ENCODE measurements at regions not wholly inside any gene's neighbourhood (a gene's known extent, or its start where the extent isn't known, plus 50 kb on each side); places are given as distances from the start of the nearest gene placed in this dataset.

DNA sequence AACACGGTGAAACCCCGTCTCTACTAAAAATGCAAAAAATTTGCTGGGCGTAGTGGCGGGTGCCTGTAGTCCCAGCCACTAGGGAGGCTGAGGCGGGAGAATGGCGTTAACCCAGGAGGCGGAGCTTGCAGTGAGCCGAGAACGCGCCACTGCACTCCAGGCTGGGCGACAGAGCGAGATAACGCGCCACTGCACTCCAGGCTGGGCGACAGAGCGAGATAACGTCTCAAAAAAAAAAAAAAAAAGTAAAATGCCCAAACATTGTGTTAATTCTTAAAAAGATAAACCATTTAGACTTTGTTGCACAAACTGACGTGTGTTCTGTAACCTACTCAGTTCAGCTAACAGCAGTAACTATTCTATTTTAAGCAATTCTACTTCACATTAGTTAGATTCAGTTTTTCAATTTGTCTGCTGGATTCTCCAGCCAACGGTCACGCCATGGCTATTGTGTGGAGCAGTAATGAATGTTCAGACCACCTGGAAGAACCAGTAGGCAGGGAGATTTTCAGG is 119.3 kb upstream of the MAN2A1 start:
- DNase-seq (no peak), ATAC-seq (no peak)
- intact Hi-C loops (cut with DNase I): no loop called here
- WGBS (ENCODE audit: insufficient coverage, low coverage, low lambda C conversion rate, missing lambda C conversion rate): 92% methylated on average over 2 of the region's 20 CpGs
- Histone ChIP-seq H3K27ac (no peak overlapping the region), H3K36me3 (no peaks in the 10 kb centered on the region), H3K4me1 (peaks cover 0 to 3% (median 0%) of the 10 kb centered on the region in 4 donors), H3K9me3 (no peaks in the 10 kb centered on the region), H3K4me3 (no peak overlapping the region), H3K27me3 (no peaks in the 10 kb centered on the region)
- no peak for TF ChIP-seq POLR2A (IDR thresholded peaks at IDR 0.05)
- TF ChIP-seq, protein P1, sequence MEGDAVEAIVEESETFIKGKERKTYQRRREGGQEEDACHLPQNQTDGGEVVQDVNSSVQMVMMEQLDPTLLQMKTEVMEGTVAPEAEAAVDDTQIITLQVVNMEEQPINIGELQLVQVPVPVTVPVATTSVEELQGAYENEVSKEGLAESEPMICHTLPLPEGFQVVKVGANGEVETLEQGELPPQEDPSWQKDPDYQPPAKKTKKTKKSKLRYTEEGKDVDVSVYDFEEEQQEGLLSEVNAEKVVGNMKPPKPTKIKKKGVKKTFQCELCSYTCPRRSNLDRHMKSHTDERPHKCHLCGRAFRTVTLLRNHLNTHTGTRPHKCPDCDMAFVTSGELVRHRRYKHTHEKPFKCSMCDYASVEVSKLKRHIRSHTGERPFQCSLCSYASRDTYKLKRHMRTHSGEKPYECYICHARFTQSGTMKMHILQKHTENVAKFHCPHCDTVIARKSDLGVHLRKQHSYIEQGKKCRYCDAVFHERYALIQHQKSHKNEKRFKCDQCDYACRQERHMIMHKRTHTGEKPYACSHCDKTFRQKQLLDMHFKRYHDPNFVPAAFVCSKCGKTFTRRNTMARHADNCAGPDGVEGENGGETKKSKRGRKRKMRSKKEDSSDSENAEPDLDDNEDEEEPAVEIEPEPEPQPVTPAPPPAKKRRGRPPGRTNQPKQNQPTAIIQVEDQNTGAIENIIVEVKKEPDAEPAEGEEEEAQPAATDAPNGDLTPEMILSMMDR (IDR thresholded peaks at IDR 0.05): no peak

DNA sequence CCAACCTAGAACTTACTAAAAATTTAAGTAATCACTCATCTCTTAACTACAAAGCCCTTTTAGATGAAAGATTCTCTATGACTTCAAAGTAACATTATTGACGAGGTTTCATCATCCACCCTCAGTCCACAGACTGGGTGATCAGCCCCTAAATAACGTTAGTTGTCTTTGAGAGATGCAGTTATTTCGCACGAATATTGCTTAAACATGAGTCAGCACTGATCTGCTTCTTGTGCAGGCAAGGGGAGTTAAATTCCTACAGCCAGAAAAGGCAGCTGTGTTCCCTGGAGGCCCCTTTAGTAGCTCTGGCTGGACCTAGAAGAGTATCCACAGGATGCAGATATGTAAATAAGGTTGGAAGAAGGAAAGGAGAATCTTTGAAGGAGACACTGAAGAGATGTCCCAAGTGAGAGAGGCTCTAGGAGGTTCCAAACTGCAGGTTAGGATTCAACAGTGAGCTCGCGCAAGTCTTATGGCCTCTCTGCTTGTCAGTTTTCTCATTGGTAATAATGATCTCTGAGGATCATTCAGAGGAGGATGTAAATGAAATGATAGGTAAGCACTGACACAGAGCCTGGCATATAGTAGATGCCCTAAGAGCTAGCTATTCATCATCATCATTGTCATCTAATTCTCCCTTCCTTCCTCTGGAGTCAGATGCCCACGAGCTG is 122.2 kb upstream of the MAN2A1 start:
- H3K4me1 ChIP-seq: peaks cover 0 to 3% (median 0%) of the 10 kb centered on the region in 4 donors
- TF ChIP-seq POLR2A (IDR thresholded peaks at IDR 0.05): no peak
- TF ChIP-seq, protein P1 (IDR thresholded peaks at IDR 0.05): no peak
- intact Hi-C loops (cut with DNase I): no loop called here
- H3K27me3 ChIP-seq: no peaks in the 10 kb centered on the region
- ATAC-seq (no peak), DNase-seq (no peak)
- no peaks in the 10 kb centered on the region for H3K36me3 ChIP-seq
- H3K27ac ChIP-seq: no peak overlapping the region
- WGBS (ENCODE audit: insufficient coverage, low coverage, low lambda C conversion rate, missing lambda C conversion rate): 61% methylated on average over 7 of the region's 7 CpGs
- H3K9me3 ChIP-seq: no peaks in the 10 kb centered on the region
- H3K4me3 ChIP-seq: no peak overlapping the region

DNA sequence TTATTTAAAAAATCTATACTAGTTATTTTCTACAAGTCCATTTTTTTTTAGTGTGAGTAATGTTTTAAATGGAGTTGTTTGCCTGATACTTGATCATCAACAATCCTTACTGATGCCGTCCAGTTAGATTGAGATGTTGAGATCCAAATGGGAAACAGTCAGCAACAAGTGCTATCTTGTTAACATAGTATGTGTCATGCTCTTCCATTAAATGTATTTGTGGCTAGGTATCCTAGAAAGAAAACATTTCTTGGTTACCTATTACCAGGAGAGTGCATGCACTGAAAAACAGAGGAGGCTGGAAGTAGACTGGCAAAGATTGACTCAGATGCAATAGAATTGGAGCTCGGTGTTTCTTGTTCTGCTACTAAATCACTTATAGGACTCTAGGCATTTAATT is 123.4 kb upstream of the MAN2A1 start:
- no peaks in the 10 kb centered on the region for H3K36me3 ChIP-seq
- DNase-seq: no peak
- H3K4me3 ChIP-seq: no peak overlapping the region
- no peak overlapping the region for H3K27ac ChIP-seq
- WGBS (ENCODE audit: insufficient coverage, low coverage, low lambda C conversion rate, missing lambda C conversion rate): 71% methylated on average over 2 of the region's 2 CpGs
- peaks cover 0 to 3% (median 0%) of the 10 kb centered on the region in 4 donors for H3K4me1 ChIP-seq
- H3K9me3 ChIP-seq: no peaks in the 10 kb centered on the region
- no peak for ATAC-seq
- TF ChIP-seq, protein P1 (IDR thresholded peaks at IDR 0.05): no peak
- no peak for TF ChIP-seq POLR2A (IDR thresholded peaks at IDR 0.05)
- intact Hi-C loops (cut with DNase I): no loop called here
- H3K27me3 ChIP-seq: no peaks in the 10 kb centered on the region

DNA sequence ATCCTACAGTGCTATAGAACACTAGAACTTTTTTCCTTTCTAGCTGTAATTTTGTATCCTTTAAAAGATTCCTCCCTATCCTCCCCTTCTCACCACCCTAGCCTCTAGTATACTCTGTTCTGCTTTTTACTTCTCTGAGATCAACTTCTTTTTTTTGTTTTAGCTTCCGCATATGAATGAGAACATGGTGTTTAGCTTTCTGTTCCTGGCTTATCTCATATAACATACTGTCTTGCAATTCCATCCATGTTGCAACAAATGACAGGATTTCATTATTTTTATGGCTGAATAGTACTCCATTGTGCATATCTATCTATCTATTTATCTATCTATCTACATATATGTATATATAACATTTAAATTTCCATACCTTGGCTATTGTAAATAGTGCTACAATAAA is 126.0 kb upstream of the MAN2A1 start:
- no peak for DNase-seq
- no peak overlapping the region for H3K27ac ChIP-seq
- no peaks in the 10 kb centered on the region for H3K9me3 ChIP-seq
- H3K4me3 ChIP-seq: no peak overlapping the region
- no peaks in the 10 kb centered on the region for H3K36me3 ChIP-seq
- intact Hi-C loops (cut with DNase I): no loop called here
- ATAC-seq: peak in 2 of 4 donors; percentile 21 to 45
- peaks cover 0 to 3% (median 0%) of the 10 kb centered on the region in 4 donors for H3K4me1 ChIP-seq
- WGBS (ENCODE audit: insufficient coverage, low coverage, low lambda C conversion rate, missing lambda C conversion rate): 73% methylated on average over 1 of the region's 1 CpG
- no peaks in the 10 kb centered on the region for H3K27me3 ChIP-seq
- TF ChIP-seq, protein P1 (IDR thresholded peaks at IDR 0.05): no peak
- no peak for TF ChIP-seq POLR2A (IDR thresholded peaks at IDR 0.05)

All from right lobe of liver (tissue), 6 donors.